VCaP (cell line): ENCODE measurements at regions not wholly inside any gene's neighbourhood (a gene's known extent, or its start where the extent isn't known, plus 50 kb on each side); places are given as distances from the start of the nearest gene placed in this dataset.
"Not testable (repeated sequence)": the region's sequence is repeated elsewhere in the genome, so short reads cannot be mapped to it uniquely, and the experiment has no call there.

Experiments
- H3K27ac ChIP-seq: fragments of 450-650 bp; 2 replicates; pipeline ENCODE4 v1.5.1; 2017
- CTCF ChIP-seq: fragments of 450-650 bp; conservative IDR thresholded peaks from 2 replicates; pipeline ENCODE4 v1.5.1; 2017; ENCODE audit warnings: mild to moderate bottlenecking, moderate library complexity

DNA sequence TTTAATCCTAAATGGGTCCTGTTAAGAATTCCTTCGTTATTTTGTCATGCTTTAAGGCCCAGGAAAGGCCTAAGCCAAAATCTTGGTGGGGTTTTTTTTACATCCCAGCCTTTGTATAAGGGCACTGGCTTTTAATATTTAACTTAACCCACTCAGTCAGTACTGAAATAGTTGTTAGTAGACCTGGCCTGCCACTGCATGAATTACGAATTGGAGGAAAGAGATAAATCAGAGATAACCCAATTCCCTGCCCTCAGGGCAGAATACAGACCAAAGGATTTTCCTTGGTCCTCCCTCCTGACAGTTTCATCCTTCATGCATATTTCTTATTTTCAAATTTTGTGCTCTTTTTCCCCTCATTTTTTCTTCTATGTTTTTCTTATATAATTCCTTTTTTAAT is 193.0 kb downstream of the FASLG start:
- H3K27ac ChIP-seq: no peak overlapping the region
- TF ChIP-seq CTCF: no peak

DNA sequence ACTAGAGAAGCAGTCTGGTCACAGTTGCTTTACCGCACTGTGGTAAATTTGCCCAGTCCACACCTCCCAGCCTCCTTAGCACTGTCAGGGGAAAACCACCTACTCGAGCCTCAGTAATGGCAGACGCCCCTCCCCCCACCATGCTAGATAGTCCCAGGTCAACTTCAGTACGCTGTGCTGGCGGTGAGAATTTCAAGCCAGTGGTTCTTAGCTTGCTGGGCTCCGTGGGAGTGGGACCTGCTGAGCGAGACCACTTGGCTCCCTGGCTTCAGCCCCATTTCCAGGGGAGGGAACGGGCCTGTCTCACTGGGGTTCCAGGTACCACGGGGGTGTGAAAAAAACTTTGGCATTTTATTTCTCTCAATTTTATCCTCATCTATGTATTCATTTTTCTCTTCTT is 194.8 kb downstream of the TNFSF18 start:
- H3K27ac ChIP-seq: not testable (repeated sequence)

DNA sequence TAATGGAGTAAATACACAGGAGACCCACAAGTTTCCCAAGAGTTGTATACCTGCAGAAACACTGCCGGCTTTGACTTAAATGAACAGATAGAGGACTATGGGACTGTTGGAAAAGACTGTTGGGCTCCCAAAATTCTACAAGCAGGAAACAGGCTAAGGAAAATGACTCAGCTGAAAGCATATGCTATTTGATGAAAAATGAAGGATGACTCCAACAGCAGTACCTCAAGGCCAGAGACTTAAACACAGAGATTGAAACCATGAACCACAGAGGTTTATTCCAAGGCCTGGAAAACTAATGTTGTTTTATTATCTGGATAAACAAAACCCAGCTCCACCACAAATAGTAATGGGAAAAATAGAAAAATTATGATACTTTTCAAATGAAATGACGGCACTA is 187.7 kb downstream of the TNFSF18 start:
- no peak for TF ChIP-seq CTCF
- H3K27ac ChIP-seq: no peak overlapping the region

- no peak for TF ChIP-seq CTCF
- no peak overlapping the region for H3K27ac ChIP-seq
Observed at GRCh38 chr1:172867216-172867818, 183.4 kb downstream of the TNFSF18 start.

GRCh38 chr1:172870901-172871606 is 179.7 kb downstream of the TNFSF18 start:
- H3K27ac ChIP-seq: no peak overlapping the region
- TF ChIP-seq CTCF: no peak

DNA sequence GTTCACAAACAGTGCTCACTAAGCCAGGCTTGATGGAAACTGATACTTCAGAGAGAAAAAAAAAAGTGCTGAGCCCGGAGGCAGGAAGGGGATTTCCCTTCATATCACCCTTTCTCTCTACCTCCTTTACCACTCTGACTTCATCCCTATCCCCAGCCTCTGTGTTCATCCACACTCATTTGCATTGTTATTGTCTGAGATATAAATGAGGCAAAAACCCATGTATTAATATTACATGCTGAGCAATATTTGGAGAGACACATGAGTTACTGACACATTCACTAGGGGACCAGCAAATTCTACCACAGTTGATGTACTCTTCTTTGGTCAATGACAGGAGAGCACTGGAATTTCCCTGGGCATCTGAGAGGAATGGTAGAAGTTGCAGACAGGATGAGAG is 175.8 kb downstream of the TNFSF18 start:
- H3K27ac ChIP-seq: no peak overlapping the region
- TF ChIP-seq CTCF: no peak

DNA sequence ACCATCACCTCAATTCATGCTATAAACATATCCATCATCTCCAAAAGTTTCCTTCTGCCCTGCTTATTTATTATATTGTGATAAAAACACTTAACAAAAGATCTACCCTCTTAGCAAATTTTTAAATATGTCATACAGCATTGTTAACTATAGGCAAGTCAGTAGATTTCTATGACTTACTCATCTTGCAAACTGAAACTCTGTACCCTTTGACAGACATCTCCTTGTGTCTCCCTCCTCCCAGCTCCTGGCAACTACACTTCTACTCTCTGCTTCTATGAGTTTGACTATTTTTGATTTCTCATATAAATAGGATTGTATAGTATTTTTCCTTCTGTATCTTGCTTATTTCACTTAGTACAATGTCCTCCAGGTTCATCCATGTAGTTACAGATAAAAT is 174.8 kb downstream of the TNFSF18 start:
- TF ChIP-seq CTCF: no peak
- H3K27ac ChIP-seq: no peak overlapping the region

DNA sequence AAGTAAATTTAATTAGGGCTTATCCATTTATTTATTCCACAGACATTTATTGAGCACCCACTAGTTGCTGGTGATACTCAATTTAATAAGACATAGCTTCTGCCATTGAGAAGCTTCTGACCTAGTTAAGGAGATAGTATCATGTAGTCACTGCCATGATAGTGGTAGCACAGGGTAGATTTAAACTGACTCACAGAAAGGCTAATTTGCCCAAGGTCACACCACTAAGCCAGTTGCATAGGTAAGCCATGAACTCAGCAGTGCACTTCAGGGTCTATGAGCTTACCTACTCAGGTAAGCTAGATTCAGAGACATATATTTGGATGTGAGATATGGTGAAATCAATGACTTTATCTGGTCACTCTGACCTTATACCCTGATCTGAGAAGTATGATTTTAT is 168.4 kb downstream of the TNFSF18 start:
- no peak overlapping the region for H3K27ac ChIP-seq
- TF ChIP-seq CTCF: no peak
